ENCODE measurements at regions not wholly inside any gene's neighbourhood (a gene's known extent, or its start where the extent isn't known, plus 50 kb on each side); places are given as distances from the start of the nearest gene placed in this dataset.

- no peaks in the 10 kb centered on the region for H3K27me3 ChIP-seq (ENCODE audit: control insufficient read depth in 3 of 3, insufficient read depth in 3 of 3, low read length in 3 of 3)
- H3K9ac ChIP-seq (ENCODE audit: low read depth in 1 of 3, low read length in 3 of 3) = no peak overlapping the region
- no peak overlapping the region for H3K4me3 ChIP-seq (ENCODE audit: low read length in 3 of 3)
- no peaks in the 10 kb centered on the region for H3K36me3 ChIP-seq (ENCODE audit: control insufficient read depth in 3 of 3, insufficient read depth in 3 of 3, low read length in 3 of 3)
- peaks cover 0 to 2% (median 0%) of the 10 kb centered on the region in 3 donors for H3K4me1 ChIP-seq (ENCODE audit: control insufficient read depth in 3 of 3, insufficient read depth in 3 of 3, low read length in 3 of 3)
- no peaks in the 10 kb centered on the region for H3K9me3 ChIP-seq (ENCODE audit: control insufficient read depth in 3 of 3, low read length in 3 of 3)
- no peak overlapping the region for H3K27ac ChIP-seq (ENCODE audit: low read depth, low read length)
Observed at GRCh38 chr2:217302856-217303255, 443.0 kb upstream of the TNP1 start.

- Histone ChIP-seq H3K4me3 (ENCODE audit: low read length in 3 of 3) (no peak overlapping the region), H3K36me3 (ENCODE audit: control insufficient read depth in 3 of 3, insufficient read depth in 3 of 3, low read length in 3 of 3) (no peaks in the 10 kb centered on the region), H3K27ac (ENCODE audit: low read depth, low read length) (no peak overlapping the region), H3K9me3 (ENCODE audit: control insufficient read depth in 3 of 3, low read length in 3 of 3) (peaks cover 0 to 3% (median 0%) of the 10 kb centered on the region in 3 donors), H3K27me3 (ENCODE audit: control insufficient read depth in 3 of 3, insufficient read depth in 3 of 3, low read length in 3 of 3) (no peaks in the 10 kb centered on the region), H3K9ac (ENCODE audit: low read depth in 1 of 3, low read length in 3 of 3) (no peak overlapping the region), H3K4me1 (ENCODE audit: control insufficient read depth in 3 of 3, insufficient read depth in 3 of 3, low read length in 3 of 3) (peaks cover 0 to 2% (median 0%) of the 10 kb centered on the region in 3 donors)
Observed at GRCh38 chr2:217301142-217301925, 441.5 kb upstream of the TNP1 start.

DNA sequence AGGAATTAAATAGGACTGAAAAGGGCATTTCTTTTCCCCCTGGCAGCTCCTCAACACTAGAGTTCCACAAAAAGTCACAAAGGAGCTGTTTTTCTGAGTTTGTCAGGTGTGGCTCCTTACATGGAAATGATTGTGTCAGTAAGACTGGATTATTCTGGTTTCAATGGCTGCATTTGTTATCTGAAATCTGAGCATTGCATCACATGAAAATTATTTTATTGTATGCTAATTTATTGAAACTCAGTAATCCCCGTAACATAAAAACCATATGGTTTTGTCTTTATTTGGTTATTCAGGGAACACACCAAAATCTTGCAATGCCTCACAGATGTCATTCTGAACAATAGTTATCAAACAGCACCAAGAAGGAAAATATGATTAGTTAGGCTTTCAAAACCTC is 439.7 kb upstream of the TNP1 start:
- Histone ChIP-seq H3K4me3 (ENCODE audit: low read length in 3 of 3) (no peak overlapping the region), H3K36me3 (ENCODE audit: control insufficient read depth in 3 of 3, insufficient read depth in 3 of 3, low read length in 3 of 3) (no peaks in the 10 kb centered on the region), H3K27me3 (ENCODE audit: control insufficient read depth in 3 of 3, insufficient read depth in 3 of 3, low read length in 3 of 3) (no peaks in the 10 kb centered on the region), H3K9me3 (ENCODE audit: control insufficient read depth in 3 of 3, low read length in 3 of 3) (peaks cover 0 to 3% (median 0%) of the 10 kb centered on the region in 3 donors), H3K27ac (ENCODE audit: low read depth, low read length) (no peak overlapping the region), H3K4me1 (ENCODE audit: control insufficient read depth in 3 of 3, insufficient read depth in 3 of 3, low read length in 3 of 3) (peaks cover 0 to 2% (median 0%) of the 10 kb centered on the region in 3 donors), H3K9ac (ENCODE audit: low read depth in 1 of 3, low read length in 3 of 3) (no peak overlapping the region)

- Histone ChIP-seq H3K9ac (ENCODE audit: low read depth in 1 of 3, low read length in 3 of 3) (no peak overlapping the region), H3K4me3 (ENCODE audit: low read length in 3 of 3) (no peak overlapping the region), H3K9me3 (ENCODE audit: control insufficient read depth in 3 of 3, low read length in 3 of 3) (peaks cover 0 to 3% (median 0%) of the 10 kb centered on the region in 3 donors), H3K27ac (ENCODE audit: low read depth, low read length) (no peak overlapping the region), H3K4me1 (ENCODE audit: control insufficient read depth in 3 of 3, insufficient read depth in 3 of 3, low read length in 3 of 3) (peaks cover 0 to 2% (median 0%) of the 10 kb centered on the region in 3 donors), H3K36me3 (ENCODE audit: control insufficient read depth in 3 of 3, insufficient read depth in 3 of 3, low read length in 3 of 3) (no peaks in the 10 kb centered on the region), H3K27me3 (ENCODE audit: control insufficient read depth in 3 of 3, insufficient read depth in 3 of 3, low read length in 3 of 3) (no peaks in the 10 kb centered on the region)
Observed at GRCh38 chr2:217297096-217297495, 437.2 kb upstream of the TNP1 start.

- no peaks in the 10 kb centered on the region for H3K27me3 ChIP-seq (ENCODE audit: control insufficient read depth in 3 of 3, insufficient read depth in 3 of 3, low read length in 3 of 3)
Observed at GRCh38 chr2:217294818-217295217, 435.0 kb upstream of the TNP1 start.

GRCh38 chr2:217294211-217294610 is 434.3 kb upstream of the TNP1 start:
- peaks cover 0 to 3% (median 0%) of the 10 kb centered on the region in 3 donors for H3K9me3 ChIP-seq (ENCODE audit: control insufficient read depth in 3 of 3, low read length in 3 of 3)
- no peaks in the 10 kb centered on the region for H3K36me3 ChIP-seq (ENCODE audit: control insufficient read depth in 3 of 3, insufficient read depth in 3 of 3, low read length in 3 of 3)
- H3K4me3 ChIP-seq (ENCODE audit: low read length in 3 of 3) = no peak overlapping the region
- H3K4me1 ChIP-seq (ENCODE audit: control insufficient read depth in 3 of 3, insufficient read depth in 3 of 3, low read length in 3 of 3) = peaks cover 0 to 5% (median 0%) of the 10 kb centered on the region in 3 donors
- no peak overlapping the region for H3K27ac ChIP-seq (ENCODE audit: low read depth, low read length)
- H3K9ac ChIP-seq (ENCODE audit: low read depth in 1 of 3, low read length in 3 of 3) = no peak overlapping the region
- no peaks in the 10 kb centered on the region for H3K27me3 ChIP-seq (ENCODE audit: control insufficient read depth in 3 of 3, insufficient read depth in 3 of 3, low read length in 3 of 3)

More at GRCh38 chr2:217294818-217295217, 435.0 kb upstream of the TNP1 start:
- Histone ChIP-seq H3K4me1 (ENCODE audit: control insufficient read depth in 3 of 3, insufficient read depth in 3 of 3, low read length in 3 of 3) (peaks cover 0 to 5% (median 0%) of the 10 kb centered on the region in 3 donors), H3K36me3 (ENCODE audit: control insufficient read depth in 3 of 3, insufficient read depth in 3 of 3, low read length in 3 of 3) (no peaks in the 10 kb centered on the region), H3K9ac (ENCODE audit: low read depth in 1 of 3, low read length in 3 of 3) (no peak overlapping the region), H3K4me3 (ENCODE audit: low read length in 3 of 3) (no peak overlapping the region), H3K27ac (ENCODE audit: low read depth, low read length) (no peak overlapping the region), H3K9me3 (ENCODE audit: control insufficient read depth in 3 of 3, low read length in 3 of 3) (peaks cover 0 to 3% (median 0%) of the 10 kb centered on the region in 3 donors)

GRCh38 chr2:217293607-217294006 is 433.7 kb upstream of the TNP1 start:
- no peak overlapping the region for H3K4me3 ChIP-seq (ENCODE audit: low read length in 3 of 3)
- H3K9me3 ChIP-seq (ENCODE audit: control insufficient read depth in 3 of 3, low read length in 3 of 3) = peaks cover 0 to 3% (median 0%) of the 10 kb centered on the region in 3 donors
- no peaks in the 10 kb centered on the region for H3K36me3 ChIP-seq (ENCODE audit: control insufficient read depth in 3 of 3, insufficient read depth in 3 of 3, low read length in 3 of 3)
- H3K4me1 ChIP-seq (ENCODE audit: control insufficient read depth in 3 of 3, insufficient read depth in 3 of 3, low read length in 3 of 3) = peaks cover 0 to 5% (median 0%) of the 10 kb centered on the region in 3 donors
- H3K27me3 ChIP-seq (ENCODE audit: control insufficient read depth in 3 of 3, insufficient read depth in 3 of 3, low read length in 3 of 3) = no peaks in the 10 kb centered on the region
- no peak overlapping the region for H3K9ac ChIP-seq (ENCODE audit: low read depth in 1 of 3, low read length in 3 of 3)
- H3K27ac ChIP-seq (ENCODE audit: low read depth, low read length) = no peak overlapping the region

GRCh38 chr2:217293046-217293445 is 433.2 kb upstream of the TNP1 start:
- Histone ChIP-seq H3K27ac (ENCODE audit: low read depth, low read length) (no peak overlapping the region), H3K9me3 (ENCODE audit: control insufficient read depth in 3 of 3, low read length in 3 of 3) (peaks cover 0 to 3% (median 0%) of the 10 kb centered on the region in 3 donors), H3K4me3 (ENCODE audit: low read length in 3 of 3) (no peak overlapping the region), H3K4me1 (ENCODE audit: control insufficient read depth in 3 of 3, insufficient read depth in 3 of 3, low read length in 3 of 3) (peaks cover 0 to 5% (median 0%) of the 10 kb centered on the region in 3 donors), H3K9ac (ENCODE audit: low read depth in 1 of 3, low read length in 3 of 3) (no peak overlapping the region), H3K36me3 (ENCODE audit: control insufficient read depth in 3 of 3, insufficient read depth in 3 of 3, low read length in 3 of 3) (no peaks in the 10 kb centered on the region), H3K27me3 (ENCODE audit: control insufficient read depth in 3 of 3, insufficient read depth in 3 of 3, low read length in 3 of 3) (no peaks in the 10 kb centered on the region)

- Histone ChIP-seq H3K27me3 (ENCODE audit: control insufficient read depth in 3 of 3, insufficient read depth in 3 of 3, low read length in 3 of 3) (no peaks in the 10 kb centered on the region), H3K36me3 (ENCODE audit: control insufficient read depth in 3 of 3, insufficient read depth in 3 of 3, low read length in 3 of 3) (no peaks in the 10 kb centered on the region), H3K4me3 (ENCODE audit: low read length in 3 of 3) (no peak overlapping the region), H3K27ac (ENCODE audit: low read depth, low read length) (no peak overlapping the region), H3K9ac (ENCODE audit: low read depth in 1 of 3, low read length in 3 of 3) (no peak overlapping the region), H3K4me1 (ENCODE audit: control insufficient read depth in 3 of 3, insufficient read depth in 3 of 3, low read length in 3 of 3) (peaks cover 0 to 5% (median 0%) of the 10 kb centered on the region in 3 donors), H3K9me3 (ENCODE audit: control insufficient read depth in 3 of 3, low read length in 3 of 3) (no peaks in the 10 kb centered on the region)
Observed at GRCh38 chr2:217291259-217291658, 431.4 kb upstream of the TNP1 start.

GRCh38 chr2:217290467-217290866 is 430.6 kb upstream of the TNP1 start:
- Histone ChIP-seq H3K4me3 (ENCODE audit: low read length in 3 of 3) (no peak overlapping the region), H3K27ac (ENCODE audit: low read depth, low read length) (no peak overlapping the region), H3K4me1 (ENCODE audit: control insufficient read depth in 3 of 3, insufficient read depth in 3 of 3, low read length in 3 of 3) (peaks cover 0 to 5% (median 0%) of the 10 kb centered on the region in 3 donors), H3K36me3 (ENCODE audit: control insufficient read depth in 3 of 3, insufficient read depth in 3 of 3, low read length in 3 of 3) (no peaks in the 10 kb centered on the region), H3K27me3 (ENCODE audit: control insufficient read depth in 3 of 3, insufficient read depth in 3 of 3, low read length in 3 of 3) (no peaks in the 10 kb centered on the region), H3K9ac (ENCODE audit: low read depth in 1 of 3, low read length in 3 of 3) (no peak overlapping the region), H3K9me3 (ENCODE audit: control insufficient read depth in 3 of 3, low read length in 3 of 3) (no peaks in the 10 kb centered on the region)
